ENCODE measurements at regions not wholly inside any gene's neighbourhood (a gene's known extent, or its start where the extent isn't known, plus 50 kb on each side); places are given as distances from the start of the nearest gene placed in this dataset.

DNA sequence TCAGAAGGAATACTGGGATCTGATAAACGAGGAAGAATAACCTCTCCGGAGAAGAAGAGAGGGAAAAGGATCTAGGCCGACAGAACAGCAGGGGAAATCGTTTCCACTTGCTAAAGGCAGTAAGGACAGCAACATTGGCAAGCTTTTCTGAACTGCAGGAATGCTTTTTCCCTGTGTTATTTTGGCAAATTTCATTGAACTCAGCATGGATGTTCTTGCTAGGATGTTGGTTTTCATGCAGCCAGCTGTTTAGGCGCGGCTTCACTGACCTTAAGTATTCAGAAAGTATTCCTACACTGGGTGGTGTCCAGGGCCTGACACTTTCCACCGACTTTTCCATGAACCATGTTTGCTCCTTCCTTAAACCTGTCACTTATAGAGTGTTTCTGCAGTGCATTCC is 489.7 kb downstream of the CNTN3 start:
- no peak for DNase-seq

DNA sequence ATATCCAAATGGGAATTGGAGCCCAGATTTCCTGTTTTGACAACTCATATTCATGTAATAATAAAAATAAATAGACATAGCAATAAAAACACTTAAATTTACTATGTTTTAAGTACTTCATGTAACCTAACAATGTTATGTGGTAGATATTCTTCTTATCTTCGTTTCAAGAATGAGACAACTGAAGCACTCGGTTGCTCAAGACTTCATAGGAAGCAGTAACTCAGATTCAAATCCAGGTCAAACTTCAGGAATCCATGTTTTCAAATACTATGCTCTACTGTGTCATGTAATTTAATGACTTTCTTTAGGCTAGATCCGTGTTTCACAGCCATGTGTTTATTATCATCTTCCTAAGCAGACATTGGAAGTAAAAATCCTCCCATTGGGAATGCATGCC is 492.2 kb downstream of the CNTN3 start:
- DNase-seq, result no peak

DNA sequence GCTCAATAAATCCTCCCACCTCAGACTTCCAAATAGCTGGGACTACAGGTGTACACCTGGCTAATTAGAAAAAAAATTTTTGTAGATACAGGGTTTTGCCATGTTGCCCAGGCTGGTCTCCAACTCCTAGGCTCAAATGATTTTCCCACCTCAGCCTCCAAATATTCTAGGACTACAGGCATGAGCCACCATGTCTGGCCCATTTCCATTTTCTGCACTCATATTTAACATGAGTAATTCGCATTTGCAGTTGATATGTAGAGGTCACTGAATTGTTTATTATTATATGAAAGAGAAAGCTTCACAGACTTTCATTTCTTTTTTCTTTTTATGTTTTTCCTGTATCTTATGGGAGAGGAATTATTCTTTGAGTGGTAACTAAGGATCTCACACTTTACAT is 492.7 kb downstream of the CNTN3 start:
- DNase-seq, result no peak

DNA sequence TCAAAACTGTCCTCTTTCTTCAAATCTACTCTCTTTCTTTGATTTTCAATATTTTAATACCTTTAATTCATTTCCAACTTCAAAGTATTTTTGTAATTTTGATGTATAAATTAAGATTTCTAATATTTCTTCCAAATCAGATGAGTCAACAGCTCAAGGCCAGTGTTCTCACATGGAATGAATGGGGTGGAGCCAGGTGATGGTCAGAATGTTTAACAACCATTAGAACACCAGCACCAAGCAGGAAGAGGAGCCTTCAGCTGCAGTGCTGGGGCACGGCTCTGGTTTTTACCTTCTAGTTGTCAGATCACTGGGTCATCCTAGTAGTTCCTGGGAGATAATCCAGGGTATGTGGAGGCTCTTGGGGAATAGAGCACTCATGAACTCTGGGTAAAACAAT is 494.5 kb upstream of the PDZRN3 start:
- DNase-seq, result no peak

DNA sequence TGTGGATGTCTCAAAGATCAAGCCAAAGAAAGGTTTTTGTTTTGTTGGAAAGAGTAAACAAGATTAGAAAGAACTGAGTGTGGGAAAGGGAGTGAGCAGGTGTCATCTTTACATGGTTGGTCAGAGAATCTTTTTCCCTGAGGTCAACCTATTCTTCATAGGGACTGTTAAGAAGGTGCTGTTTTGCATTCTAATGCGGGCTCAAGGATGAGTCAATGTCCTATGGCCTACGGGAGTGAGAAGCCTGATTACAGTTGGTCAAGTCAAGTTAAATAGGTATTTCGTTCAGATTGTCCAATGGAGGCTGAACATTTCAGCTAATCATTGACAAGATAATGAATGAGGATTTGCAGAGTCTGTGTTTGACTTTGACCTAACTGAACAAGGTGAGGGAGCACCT is 491.2 kb upstream of the PDZRN3 start:
- no peak for DNase-seq

DNA sequence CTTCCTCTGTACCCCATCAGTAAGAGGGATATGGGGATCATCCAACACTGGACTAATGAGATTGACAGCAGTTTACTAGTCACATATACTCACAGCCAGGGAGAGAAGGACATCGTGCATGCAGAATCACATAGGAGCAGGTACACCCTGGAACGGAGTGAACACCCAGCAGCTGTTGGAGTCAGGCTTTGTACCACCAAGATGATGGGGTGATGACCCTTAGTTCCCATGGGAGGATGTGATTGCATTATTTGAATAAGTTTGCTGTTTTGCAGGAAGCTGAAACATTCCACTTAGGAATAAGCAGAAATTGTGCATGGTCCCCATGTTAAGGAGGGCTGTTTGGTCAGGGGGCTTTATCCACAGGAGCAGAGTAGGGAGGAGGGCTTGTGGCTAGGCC is 482.7 kb upstream of the PDZRN3 start:
- DNase-seq, result no peak

DNA sequence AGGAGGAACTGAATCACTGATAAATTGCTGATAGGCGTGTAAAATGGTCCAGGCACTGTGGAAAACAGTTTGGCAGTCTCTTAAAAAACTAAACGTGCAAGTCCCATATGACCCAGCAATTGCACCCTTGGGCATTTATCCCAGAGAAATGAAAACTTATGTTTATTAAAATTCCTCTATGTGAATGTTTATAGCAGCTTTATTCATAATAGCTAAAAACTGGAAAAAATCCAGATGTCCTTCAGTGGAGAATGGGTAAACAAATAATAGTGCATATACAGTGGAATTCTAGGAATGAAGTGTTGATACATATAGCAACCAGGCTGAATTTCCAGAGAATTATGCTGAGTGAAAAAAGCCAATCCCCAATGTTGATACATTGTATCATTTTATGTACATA is 482.2 kb upstream of the PDZRN3 start:
- DNase-seq, result no peak

DNA sequence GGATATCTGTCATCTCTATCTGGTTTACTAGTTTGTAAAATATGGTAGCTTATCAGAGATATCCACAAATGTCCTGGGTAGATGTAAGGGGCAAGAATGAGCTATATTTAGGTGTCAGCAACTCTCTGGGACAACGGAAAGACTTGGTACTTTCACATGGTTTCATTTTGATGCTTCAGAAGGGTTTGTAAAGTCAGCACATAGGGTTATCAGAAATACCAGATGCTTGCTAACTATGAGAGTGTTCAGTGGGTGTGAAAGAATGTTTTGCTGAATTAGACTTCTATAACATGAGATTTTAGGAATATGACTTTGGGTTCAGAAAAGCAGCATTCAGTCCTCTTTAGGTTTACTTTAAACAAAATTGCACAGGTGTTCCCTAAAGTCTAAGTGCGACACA is 466.5 kb upstream of the PDZRN3 start:
- no peak for DNase-seq

DNA sequence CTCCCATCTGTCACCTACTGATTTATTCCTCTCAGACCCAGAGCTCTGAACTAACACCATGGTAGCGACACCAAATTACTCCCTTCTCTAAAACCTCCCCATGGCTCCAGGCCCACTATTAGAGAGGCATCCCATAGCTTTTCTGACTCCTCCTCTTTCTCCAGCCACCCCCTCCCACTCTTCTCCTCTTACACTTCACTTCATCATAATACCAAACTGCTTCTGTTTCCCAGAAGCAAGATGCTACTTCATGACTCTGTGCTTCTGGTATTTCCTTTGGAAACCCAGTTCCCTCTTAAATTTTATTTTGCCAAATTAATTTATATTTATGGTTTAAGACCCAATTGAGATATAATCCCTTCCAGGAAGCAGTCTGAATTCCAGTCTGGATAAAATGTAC is 465.1 kb upstream of the PDZRN3 start:
- no peak for DNase-seq

DNA sequence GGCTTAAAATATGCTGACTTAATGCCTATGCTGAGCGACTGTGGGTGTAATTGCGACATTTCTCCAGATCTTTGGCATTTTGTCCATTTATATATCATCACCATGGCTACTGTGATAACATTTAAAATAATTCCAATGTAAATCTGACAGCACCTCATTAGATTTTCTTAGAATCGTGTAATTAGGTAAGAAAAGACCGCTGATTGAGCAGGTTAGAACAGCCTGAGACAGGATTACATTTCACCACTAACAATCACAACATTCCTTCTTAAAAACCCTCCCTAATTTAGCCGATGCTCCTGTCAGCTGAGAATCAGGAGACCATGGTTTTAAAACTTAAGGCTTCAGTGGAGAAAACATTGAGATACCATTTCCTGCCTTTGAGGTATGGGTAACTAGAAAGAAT is 455.3 kb upstream of the PDZRN3 start:
- DNase-seq, result no peak

DNA sequence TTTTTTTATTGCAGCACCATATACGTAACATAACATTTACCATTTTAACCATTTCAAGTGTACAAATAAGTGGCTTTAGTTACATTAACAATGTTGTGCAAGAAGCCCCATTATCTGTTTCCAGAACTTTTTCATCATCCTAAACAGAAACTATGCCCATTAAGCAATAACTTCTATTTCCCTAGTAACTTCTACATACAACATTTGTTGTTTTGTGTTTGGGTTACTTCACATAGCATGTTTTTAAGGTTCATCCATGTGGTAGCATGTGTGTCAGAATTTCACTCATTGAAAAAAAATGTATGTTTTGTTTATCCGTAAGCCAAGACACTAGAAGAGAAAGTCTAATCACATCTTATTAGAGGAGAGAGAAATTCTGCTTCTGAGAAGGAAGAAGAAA is 450.5 kb upstream of the PDZRN3 start:
- DNase-seq, result no peak

DNA sequence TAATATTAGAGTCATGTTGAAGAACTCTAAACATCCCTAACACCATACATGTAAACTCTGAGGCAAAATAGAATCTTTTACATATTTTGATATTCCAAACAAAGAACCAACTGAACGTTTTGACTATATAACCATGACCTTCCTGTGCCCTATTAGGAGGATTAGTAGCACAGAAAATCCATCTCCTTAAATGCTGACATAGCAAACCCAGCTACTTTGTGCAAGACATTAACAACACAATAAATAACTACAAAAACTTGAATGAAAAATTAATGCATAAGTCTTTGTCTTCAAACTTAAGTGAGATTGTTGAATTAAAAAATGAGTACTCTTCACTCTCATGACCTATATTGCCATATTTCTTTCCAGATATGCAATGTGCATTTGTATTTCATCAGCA is 450.0 kb upstream of the PDZRN3 start:
- no peak for DNase-seq

DNA sequence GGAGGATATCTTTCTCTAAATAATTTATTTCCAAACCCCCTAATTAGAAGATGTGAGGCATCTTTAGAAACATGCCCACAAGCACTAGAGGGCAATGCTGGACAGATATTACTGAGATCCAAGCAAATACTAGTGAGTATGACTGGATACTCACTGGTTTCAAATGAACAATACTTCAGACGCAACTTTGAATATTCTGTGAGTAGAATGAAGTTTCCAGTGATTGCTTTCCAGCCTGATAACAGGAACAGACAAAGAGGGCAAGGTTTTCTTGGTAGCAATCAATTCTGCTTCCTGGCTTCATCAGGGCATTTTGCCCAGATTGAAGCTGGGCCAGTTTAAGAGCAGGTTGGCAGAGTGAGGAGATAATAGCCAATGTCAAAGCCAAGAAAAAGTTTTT is 442.6 kb upstream of the PDZRN3 start:
- DNase-seq, result no peak

DNA sequence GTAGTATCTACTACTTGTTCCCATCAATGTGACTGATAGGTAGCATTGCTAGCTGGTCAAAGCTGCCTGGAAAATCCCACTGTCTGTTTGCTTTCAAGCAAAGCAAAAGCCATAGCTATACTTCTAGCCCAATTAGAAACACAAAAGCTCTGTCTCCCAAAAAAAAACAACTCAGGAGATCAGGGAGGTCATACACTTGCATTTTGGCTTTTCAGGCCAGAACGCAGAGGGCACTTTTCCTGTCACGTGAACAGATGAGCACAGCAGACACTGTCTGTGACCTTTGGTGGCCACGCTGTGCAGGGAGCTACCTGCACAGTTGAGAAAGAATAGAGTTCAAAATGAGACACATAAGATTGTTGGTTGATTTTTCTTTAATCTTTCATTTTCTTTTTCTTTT is 441.7 kb upstream of the PDZRN3 start:
- no peak for DNase-seq

DNA sequence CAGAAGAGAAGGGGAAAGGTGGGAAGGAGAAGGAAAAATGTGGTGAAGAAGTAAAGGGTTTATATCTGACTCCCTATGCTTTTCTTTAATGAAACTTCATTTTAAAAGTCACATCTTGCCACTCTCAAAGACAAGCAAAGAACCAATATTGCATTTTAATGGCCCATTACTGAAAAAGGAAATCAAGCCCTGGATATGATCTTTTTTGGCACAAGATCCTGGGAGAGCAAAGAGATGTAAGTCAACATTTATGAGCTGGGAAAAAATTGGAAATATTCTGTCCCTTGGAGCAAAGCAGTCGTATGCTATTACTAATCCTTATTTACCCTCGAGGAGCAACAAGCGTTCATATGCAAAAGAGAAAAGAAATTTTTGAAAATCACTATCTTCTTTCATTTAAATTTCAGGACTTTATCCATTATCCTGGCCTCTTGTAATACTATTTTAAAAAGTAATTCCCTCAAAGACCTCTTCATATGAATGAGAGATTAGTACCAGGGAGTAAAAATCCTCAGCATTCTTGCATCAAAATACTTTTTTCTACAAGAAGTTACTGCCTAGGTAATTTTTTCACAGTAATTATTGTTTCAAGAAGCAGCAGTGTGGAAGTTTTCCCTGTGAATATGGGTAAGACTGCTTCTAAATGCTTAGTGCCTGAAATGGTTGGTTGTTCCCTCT is 435.3 kb upstream of the PDZRN3 start:
- DNase-seq, result no peak

DNA sequence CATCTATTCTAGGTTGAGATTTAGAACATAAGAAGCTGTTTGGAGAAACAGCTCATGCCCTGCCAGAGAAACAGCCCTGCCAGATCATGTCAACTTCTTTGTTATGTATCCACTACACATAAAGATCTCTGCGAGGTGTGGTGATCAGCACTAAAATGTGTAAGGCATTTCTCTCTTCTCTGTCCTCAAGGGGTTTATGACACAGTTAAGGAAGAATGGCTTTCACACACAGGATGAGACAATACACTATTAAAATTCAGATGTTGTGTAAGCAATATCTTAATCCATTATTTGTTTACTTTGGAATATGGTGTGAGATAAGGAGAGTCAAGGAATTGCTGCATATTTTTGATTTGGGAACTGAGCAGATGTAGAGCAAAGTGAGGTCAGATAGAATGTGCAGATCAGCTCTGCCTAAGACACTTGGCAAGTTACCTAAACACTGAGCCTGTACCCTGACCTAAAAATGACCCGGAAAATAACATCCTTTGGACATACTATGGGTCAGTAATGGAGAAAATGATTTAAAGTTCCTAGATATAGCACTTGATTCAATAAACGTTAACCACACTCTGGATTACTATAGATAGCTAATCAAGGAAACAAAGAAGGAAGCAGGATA is 434.7 kb upstream of the PDZRN3 start:
- DNase-seq, result no peak

DNA sequence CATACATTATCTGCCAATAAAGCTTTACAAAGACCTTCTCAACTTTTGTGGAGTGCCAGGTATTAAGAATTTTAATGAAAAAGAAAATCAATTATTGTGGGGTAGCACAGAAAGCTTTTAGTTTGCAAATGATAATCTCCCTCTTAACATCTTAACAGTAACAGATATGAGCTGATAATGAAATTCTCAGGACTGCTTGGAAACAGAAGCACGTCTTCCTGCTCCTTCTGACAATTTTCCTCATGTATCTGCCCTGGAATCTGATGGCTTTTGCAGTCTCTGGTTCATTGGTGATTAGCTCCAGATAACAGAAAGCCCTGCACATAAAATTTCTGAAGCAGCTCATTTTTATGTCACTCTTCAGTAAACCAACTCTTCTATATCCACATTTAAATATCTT is 432.4 kb upstream of the PDZRN3 start:
- no peak for DNase-seq

DNA sequence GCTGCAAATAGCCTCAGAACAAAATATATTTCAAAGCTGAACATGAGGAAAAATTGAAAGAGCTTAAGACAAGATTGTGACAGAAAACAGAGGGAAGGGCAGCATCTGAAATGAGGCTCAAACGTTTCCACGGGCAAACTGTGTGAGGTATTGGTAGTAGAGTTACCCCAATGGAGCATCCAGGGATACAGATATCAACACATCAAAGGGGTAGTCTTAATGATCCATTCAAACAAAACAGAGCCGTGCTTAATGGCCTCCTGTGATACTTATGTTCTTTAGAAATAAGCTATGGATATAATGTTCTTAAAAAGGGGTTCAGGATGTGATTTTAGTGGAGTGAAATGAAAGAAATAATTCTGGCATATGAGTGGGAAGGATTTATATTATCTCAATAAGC is 430.3 kb upstream of the PDZRN3 start:
- no peak for DNase-seq

DNA sequence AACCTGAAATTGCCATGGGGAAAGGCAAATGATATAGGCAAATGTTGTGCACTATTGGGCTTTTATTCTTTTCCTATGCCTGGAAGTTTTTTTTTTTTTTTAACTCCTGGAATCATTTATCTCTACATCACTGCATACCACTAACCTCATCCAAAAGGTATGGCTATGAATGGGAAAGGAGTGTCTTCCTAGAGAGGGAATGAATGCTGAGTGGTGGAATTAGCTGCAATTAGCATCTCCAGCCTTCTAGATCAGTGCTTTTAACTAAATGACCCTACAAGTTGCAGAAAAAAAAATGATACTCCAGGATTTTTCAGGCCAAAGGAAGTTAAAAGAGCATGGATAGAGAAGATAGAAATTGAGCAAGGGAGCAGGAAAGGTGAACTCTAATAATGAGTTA is 429.8 kb upstream of the PDZRN3 start:
- no peak for DNase-seq

DNA sequence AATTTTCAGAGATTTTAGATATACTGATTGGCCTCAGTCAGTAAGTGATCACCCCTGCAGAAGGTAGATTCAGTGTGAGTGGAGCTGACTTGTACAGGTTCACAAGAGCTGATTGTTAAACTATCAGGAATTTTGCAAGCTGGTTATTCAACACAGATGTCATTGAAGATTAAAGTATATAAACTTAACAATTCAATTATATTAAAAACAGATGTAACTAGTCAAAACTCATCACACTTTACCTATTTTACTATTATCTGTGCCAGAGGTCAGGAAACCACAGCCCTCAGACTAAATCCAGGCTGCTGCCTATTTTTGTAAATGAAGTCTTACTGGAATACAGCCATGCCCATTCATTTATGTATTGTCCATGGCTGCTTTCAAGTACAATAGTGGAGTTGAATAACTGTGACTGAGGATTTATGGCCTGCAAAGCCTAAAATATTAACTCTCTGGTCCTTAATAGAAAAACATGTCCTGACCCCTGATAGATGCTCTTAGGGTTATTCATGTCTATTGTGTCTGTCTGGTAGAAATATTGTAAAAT is 429.3 kb upstream of the PDZRN3 start:
- no peak for DNase-seq

DNA sequence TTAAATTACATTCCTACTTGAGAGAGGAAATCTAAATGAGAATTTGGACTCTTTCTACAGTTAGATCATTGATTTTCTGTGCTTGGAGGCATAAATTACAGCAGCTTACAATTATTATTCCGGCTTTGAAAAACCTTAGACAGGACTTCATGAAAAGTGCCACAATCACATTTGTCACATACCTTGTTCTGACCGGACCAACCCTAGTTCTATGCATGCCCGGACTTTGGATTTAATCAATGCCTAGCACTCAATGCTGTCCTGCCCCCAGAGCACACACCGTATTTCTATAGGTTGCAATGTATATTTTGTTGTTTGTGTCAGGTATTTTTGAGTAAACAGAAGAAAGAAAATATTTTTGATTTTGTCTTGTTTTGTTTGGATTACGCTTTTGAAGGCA is 424.7 kb upstream of the PDZRN3 start:
- no peak for DNase-seq

DNA sequence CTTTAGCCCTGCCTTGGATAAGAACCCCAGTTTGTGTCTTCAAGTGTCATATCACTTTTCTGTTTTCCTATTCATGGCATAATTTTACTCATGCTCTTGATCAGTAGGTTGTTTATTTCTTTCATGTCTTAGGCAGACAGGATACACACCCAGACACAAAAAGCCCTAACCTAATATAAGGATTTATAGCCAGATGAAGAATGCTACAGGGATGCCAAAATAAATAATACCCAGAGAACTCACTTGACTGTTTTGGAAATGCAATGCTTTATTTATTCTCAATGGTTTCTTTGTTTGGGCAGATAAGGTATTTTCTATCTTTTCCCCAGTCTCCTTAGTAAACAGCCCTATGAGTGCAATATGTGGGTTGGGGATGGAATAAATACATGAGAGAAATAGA is 424.0 kb upstream of the PDZRN3 start:
- DNase-seq, result no peak

DNA sequence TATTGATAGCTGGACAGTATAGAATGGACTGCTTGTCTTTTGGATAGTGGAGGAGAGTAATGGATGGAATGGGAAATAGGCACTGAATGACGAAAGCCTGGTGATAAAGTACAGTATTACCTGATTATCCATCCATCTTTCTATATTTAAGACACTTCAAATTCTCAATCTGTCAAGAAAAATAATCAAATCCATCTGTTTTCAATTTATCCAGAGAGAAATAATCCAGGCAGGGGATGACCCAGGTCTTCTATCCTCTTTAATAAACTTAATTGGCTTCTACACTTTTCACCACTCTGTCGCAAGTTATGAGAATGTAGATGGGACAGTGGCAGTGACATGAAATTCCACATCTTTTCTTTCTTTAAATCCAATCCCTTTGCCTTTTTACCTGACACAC is 420.3 kb upstream of the PDZRN3 start:
- no peak for DNase-seq

DNA sequence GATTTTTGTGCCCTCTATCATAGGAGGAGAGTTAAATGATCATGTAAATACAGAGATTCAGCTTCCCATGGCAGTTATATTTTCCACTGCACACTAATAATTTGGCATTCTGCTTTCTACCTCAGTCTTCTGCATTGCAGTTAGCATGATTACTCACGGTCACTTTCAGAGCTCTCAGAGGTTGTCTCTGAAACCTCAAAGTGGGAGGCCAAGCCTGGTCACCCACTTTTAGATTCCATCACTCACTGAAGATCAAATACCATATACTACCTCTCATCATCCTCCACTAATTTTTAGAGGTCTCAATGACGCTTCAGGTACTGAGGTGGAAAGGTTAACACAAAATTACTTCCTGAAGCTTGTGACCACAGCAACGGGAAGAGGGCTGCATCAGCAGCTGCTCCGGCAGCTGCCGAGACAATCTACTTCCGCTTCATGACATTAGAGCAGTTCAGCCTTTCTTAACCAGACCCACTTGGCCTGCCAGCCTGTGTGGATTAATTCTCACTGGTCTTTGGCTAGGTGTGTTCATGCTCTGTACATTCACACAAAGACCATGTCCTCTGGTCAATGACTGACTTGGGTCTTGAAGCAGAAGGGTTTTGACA is 416.4 kb upstream of the PDZRN3 start:
- DNase-seq, result no peak

DNA sequence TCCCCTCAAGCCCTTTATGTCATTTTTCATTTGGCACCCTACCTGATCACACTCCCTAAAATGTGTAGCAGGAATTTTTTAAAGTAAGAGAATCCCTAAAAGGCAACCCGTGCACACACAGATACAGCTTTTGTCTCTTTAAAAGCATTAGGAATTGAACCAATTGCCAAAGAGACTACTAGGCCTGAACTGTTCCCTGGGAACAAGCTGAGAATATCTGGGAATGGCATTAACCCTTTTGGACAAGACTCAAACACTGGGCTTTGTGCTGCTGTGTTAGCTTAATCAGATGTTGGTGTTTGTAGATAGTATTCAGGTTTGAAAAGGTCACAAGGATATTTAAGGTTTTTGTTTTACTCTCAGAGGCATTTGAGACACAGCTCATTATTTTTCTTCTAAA is 414.4 kb upstream of the PDZRN3 start:
- DNase-seq, result no peak
